ENCODE measurements at regions not wholly inside any gene's neighbourhood (a gene's known extent, or its start where the extent isn't known, plus 50 kb on each side); places are given as distances from the start of the nearest gene placed in this dataset.

DNA sequence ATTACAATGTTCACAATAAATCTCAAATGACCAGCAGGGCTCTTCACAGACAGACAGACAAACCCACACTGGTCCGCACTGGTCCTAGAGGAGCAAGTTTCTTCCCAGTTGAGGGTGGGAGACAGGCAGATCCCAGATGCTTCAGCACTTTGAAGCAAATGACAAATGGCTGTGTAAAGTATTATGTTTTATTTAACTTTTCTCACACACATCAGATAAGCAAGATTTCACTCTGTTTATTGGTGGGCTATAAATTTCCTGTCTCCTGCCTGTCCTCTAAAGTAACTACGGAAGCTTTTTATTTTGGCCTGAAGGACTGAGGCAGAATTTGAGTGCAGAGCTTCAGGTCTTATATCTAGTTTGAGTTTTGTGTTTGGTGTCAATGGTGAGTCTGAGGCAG, 174.7 kb upstream of the MTNR1B start:
- DNase-seq (ENCODE audit: low spot score) = no peak
- no peak for TF ChIP-seq CTCF (IDR thresholded peaks at IDR 0.05; ENCODE audit: borderline replicate concordance, control extremely low read depth, extremely low read depth, insufficient read depth, missing control alignments)
- in situ Hi-C loops (cut with MboI; ENCODE audit: low sequenced_read_pairs, unreplicated experiment) = no loop called here

DNA sequence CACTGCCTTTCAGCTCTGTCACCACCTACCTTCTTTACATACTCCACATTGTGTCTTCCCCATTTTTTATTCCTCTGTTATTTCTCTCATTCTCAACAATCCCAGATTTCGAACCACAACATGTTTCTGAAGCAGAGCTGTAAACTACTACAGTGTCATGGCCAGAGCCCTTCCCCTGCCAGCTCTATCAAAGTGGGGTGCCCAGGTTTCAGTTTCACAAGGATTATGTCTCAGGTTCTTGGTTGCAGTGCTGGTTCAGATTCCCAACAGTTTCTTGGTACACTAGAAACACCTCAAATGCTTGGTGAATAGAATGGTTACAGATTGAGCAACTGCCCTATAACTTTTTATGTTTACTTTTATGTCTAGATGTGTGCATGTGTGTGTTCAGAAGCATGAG, 172.7 kb upstream of the MTNR1B start:
- DNase-seq (ENCODE audit: low spot score) = no peak
- in situ Hi-C loops (cut with MboI; ENCODE audit: low sequenced_read_pairs, unreplicated experiment) = no loop called here
- TF ChIP-seq CTCF (IDR thresholded peaks at IDR 0.05; ENCODE audit: borderline replicate concordance, control extremely low read depth, extremely low read depth, insufficient read depth, missing control alignments) = no peak

GRCh38 chr11:92797874-92798273, 171.6 kb upstream of the MTNR1B start:
- TF ChIP-seq CTCF (IDR thresholded peaks at IDR 0.05; ENCODE audit: borderline replicate concordance, control extremely low read depth, extremely low read depth, insufficient read depth, missing control alignments) = no peak
- in situ Hi-C loops (cut with MboI; ENCODE audit: low sequenced_read_pairs, unreplicated experiment) = no loop called here
- DNase-seq (ENCODE audit: low spot score) = no peak

GRCh38 chr11:92801685-92802084, 167.8 kb upstream of the MTNR1B start:
- no peak for DNase-seq (ENCODE audit: low spot score)
- in situ Hi-C loops (cut with MboI; ENCODE audit: low sequenced_read_pairs, unreplicated experiment) = no loop called here
- no peak for TF ChIP-seq CTCF (IDR thresholded peaks at IDR 0.05; ENCODE audit: borderline replicate concordance, control extremely low read depth, extremely low read depth, insufficient read depth, missing control alignments)

DNA sequence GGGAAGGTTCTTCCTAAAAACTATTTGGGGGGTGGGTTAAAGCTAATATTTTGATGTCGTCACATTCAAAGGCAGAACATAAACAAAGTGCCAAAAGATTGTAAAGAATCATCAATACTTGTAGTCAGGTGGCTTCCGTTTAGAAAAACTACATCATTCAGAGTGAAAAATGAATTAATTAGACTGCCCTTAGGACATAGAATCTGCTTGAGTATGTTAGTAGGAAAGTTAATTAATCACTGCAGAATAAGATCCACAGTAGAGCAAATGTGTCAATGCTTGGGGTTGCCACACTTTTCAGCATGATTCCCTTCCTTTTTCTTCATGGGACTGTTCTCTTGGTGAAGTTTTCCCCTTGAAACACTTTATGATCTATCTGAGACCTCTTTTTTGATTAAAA, 166.8 kb upstream of the MTNR1B start:
- no peak for DNase-seq (ENCODE audit: low spot score)
- in situ Hi-C loops (cut with MboI; ENCODE audit: low sequenced_read_pairs, unreplicated experiment) = no loop called here
- no peak for TF ChIP-seq CTCF (IDR thresholded peaks at IDR 0.05; ENCODE audit: borderline replicate concordance, control extremely low read depth, extremely low read depth, insufficient read depth, missing control alignments)

- no peak for TF ChIP-seq CTCF (IDR thresholded peaks at IDR 0.05; ENCODE audit: borderline replicate concordance, control extremely low read depth, extremely low read depth, insufficient read depth, missing control alignments)
- in situ Hi-C loops (cut with MboI; ENCODE audit: low sequenced_read_pairs, unreplicated experiment) = no loop called here
- no peak for DNase-seq (ENCODE audit: low spot score)
Measured at GRCh38 chr11:92803391-92803790, 166.1 kb upstream of the MTNR1B start.

DNA sequence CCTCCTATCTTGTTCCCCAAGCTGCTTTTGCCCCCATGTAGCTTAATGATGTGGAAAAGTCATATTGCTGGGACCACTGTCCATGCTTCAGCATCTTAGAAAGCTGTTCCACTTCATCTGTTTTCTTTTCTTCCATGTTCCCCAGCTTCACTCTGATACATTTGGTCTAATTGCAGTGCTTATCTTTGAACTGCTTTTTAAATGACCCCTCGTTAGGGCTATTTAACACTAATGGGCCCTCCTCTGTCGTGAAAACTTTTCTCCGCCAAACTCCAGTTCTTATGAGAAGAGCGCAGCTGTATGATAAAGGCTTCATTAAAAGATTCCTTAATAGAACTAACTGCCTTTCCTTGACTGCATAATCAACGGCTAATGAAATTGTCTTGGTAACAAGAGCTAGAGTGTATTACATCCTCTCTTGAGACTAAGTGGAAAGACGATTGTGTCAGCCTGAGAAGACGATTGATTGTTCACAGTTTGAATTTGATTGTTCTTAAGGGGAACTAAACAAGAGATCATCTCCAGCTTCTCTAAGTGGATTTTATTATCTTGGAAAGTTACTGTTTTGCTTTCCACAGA, 165.0 kb upstream of the MTNR1B start:
- in situ Hi-C loops (cut with MboI; ENCODE audit: low sequenced_read_pairs, unreplicated experiment) = no loop called here
- no peak for DNase-seq (ENCODE audit: low spot score)
- TF ChIP-seq CTCF (IDR thresholded peaks at IDR 0.05; ENCODE audit: borderline replicate concordance, control extremely low read depth, extremely low read depth, insufficient read depth, missing control alignments) = no peak
